ENCODE measurements at regions not wholly inside any gene's neighbourhood (a gene's known extent, or its start where the extent isn't known, plus 50 kb on each side); places are given as distances from the start of the nearest gene placed in this dataset.
"Not testable (repeated sequence)": the region's sequence is repeated elsewhere in the genome, so short reads cannot be mapped to it uniquely, and the experiment has no call there.

- DNase-seq, result not testable (repeated sequence)
Measured at GRCh38 chr6:28626386-28626785, 100.7 kb downstream of the GPX5 start.

- DNase-seq, result no peak
Measured at GRCh38 chr6:28632326-28632851, 106.7 kb downstream of the GPX5 start.

GRCh38 chr6:28633445-28634215 is 107.9 kb downstream of the GPX5 start:
- DNase-seq, result no peak

GRCh38 chr6:28634411-28634760 is 108.7 kb downstream of the GPX5 start:
- no peak for DNase-seq

GRCh38 chr6:28634761-28635546 is 109.3 kb downstream of the GPX5 start:
- DNase-seq, result no peak

GRCh38 chr6:28635547-28636158 is 110.0 kb downstream of the GPX5 start:
- no peak for DNase-seq

- no peak for DNase-seq
Measured at GRCh38 chr6:28638787-28639430, 113.2 kb downstream of the GPX5 start.

GRCh38 chr6:28639445-28640290 is 114.0 kb downstream of the GPX5 start:
- DNase-seq, result not testable (repeated sequence)

GRCh38 chr6:28643017-28643740 is 117.5 kb downstream of the GPX5 start:
- no peak for DNase-seq

- no peak for DNase-seq
Measured at GRCh38 chr6:28646650-28647049, 121.0 kb downstream of the GPX5 start.

GRCh38 chr6:28648035-28648877 is 122.6 kb downstream of the GPX5 start:
- DNase-seq, result no peak

- no peak for DNase-seq
Measured at GRCh38 chr6:28648878-28649375, 123.2 kb downstream of the GPX5 start.

- DNase-seq, result no peak
Measured at GRCh38 chr6:28651161-28651560, 125.5 kb downstream of the GPX5 start.

GRCh38 chr6:28653876-28654275 is 128.2 kb downstream of the GPX5 start:
- DNase-seq, result no peak

GRCh38 chr6:28655164-28655563 is 129.5 kb downstream of the GPX5 start:
- no peak for DNase-seq

GRCh38 chr6:28656715-28657114 is 131.0 kb downstream of the GPX5 start:
- no peak for DNase-seq

- no peak for DNase-seq
Measured at GRCh38 chr6:28657381-28657768, 131.7 kb downstream of the GPX5 start.

GRCh38 chr6:28657769-28658465 is 132.2 kb downstream of the GPX5 start:
- DNase-seq, result no peak

GRCh38 chr6:28658475-28659249 is 133.0 kb downstream of the GPX5 start:
- no peak for DNase-seq
